ENCODE measurements at regions not wholly inside any gene's neighbourhood (a gene's known extent, or its start where the extent isn't known, plus 50 kb on each side); places are given as distances from the start of the nearest gene placed in this dataset.

GRCh38 chr11:15698855-15699254 is 584.1 kb downstream of the INSC start:
- no peak overlapping the region for H3K4me3 ChIP-seq (ENCODE audit: low read length)
- no peaks in the 10 kb centered on the region for H3K9me3 ChIP-seq (ENCODE audit: control insufficient read depth, low read length)
- H3K9ac ChIP-seq (ENCODE audit: low read length): no peak overlapping the region
- no peaks in the 10 kb centered on the region for H3K27me3 ChIP-seq (ENCODE audit: control insufficient read depth, insufficient read depth, low read length)
- H3K4me1 ChIP-seq (ENCODE audit: control insufficient read depth, insufficient read depth, low read length): peaks cover 37% of the 10 kb centered on the region
- H3K36me3 ChIP-seq (ENCODE audit: control insufficient read depth, insufficient read depth, low read length): no peaks in the 10 kb centered on the region

- peaks cover 28% of the 10 kb centered on the region for H3K4me1 ChIP-seq (ENCODE audit: control insufficient read depth, insufficient read depth, low read length)
- no peaks in the 10 kb centered on the region for H3K27me3 ChIP-seq (ENCODE audit: control insufficient read depth, insufficient read depth, low read length)
- H3K9me3 ChIP-seq (ENCODE audit: control insufficient read depth, low read length): no peaks in the 10 kb centered on the region
- H3K36me3 ChIP-seq (ENCODE audit: control insufficient read depth, insufficient read depth, low read length): no peaks in the 10 kb centered on the region
- H3K4me3 ChIP-seq (ENCODE audit: low read length): no peak overlapping the region
- H3K9ac ChIP-seq (ENCODE audit: low read length): no peak overlapping the region
Observed at GRCh38 chr11:15699978-15700377, 585.3 kb downstream of the INSC start.

GRCh38 chr11:15700456-15700855 is 585.7 kb downstream of the INSC start:
- H3K9me3 ChIP-seq (ENCODE audit: control insufficient read depth, low read length): no peaks in the 10 kb centered on the region
- H3K4me1 ChIP-seq (ENCODE audit: control insufficient read depth, insufficient read depth, low read length): peaks cover 23% of the 10 kb centered on the region
- no peak overlapping the region for H3K4me3 ChIP-seq (ENCODE audit: low read length)
- no peak overlapping the region for H3K9ac ChIP-seq (ENCODE audit: low read length)
- H3K27me3 ChIP-seq (ENCODE audit: control insufficient read depth, insufficient read depth, low read length): no peaks in the 10 kb centered on the region
- H3K36me3 ChIP-seq (ENCODE audit: control insufficient read depth, insufficient read depth, low read length): no peaks in the 10 kb centered on the region

- no peaks in the 10 kb centered on the region for H3K9me3 ChIP-seq (ENCODE audit: control insufficient read depth, low read length)
- H3K27me3 ChIP-seq (ENCODE audit: control insufficient read depth, insufficient read depth, low read length): no peaks in the 10 kb centered on the region
- H3K4me3 ChIP-seq (ENCODE audit: low read length): no peak overlapping the region
- no peak overlapping the region for H3K9ac ChIP-seq (ENCODE audit: low read length)
- no peaks in the 10 kb centered on the region for H3K36me3 ChIP-seq (ENCODE audit: control insufficient read depth, insufficient read depth, low read length)
- H3K4me1 ChIP-seq (ENCODE audit: control insufficient read depth, insufficient read depth, low read length): peaks cover 23% of the 10 kb centered on the region
Observed at GRCh38 chr11:15704064-15704463, 589.3 kb downstream of the INSC start.

- H3K9me3 ChIP-seq (ENCODE audit: control insufficient read depth, low read length): no peaks in the 10 kb centered on the region
- peaks cover 18% of the 10 kb centered on the region for H3K4me1 ChIP-seq (ENCODE audit: control insufficient read depth, insufficient read depth, low read length)
- H3K36me3 ChIP-seq (ENCODE audit: control insufficient read depth, insufficient read depth, low read length): no peaks in the 10 kb centered on the region
- H3K4me3 ChIP-seq (ENCODE audit: low read length): no peak overlapping the region
- no peak overlapping the region for H3K9ac ChIP-seq (ENCODE audit: low read length)
- no peaks in the 10 kb centered on the region for H3K27me3 ChIP-seq (ENCODE audit: control insufficient read depth, insufficient read depth, low read length)
Observed at GRCh38 chr11:15704556-15704955, 589.8 kb downstream of the INSC start.

- Histone ChIP-seq H3K4me3 (ENCODE audit: low read length) (no peak overlapping the region), H3K27me3 (ENCODE audit: control insufficient read depth, insufficient read depth, low read length) (no peaks in the 10 kb centered on the region)
Observed at GRCh38 chr11:15705891-15706290, 591.2 kb downstream of the INSC start.

GRCh38 chr11:15707194-15707593 is 592.5 kb downstream of the INSC start:
- H3K27me3 ChIP-seq (ENCODE audit: control insufficient read depth, insufficient read depth, low read length): no peaks in the 10 kb centered on the region
- no peaks in the 10 kb centered on the region for H3K9me3 ChIP-seq (ENCODE audit: control insufficient read depth, low read length)
- H3K4me1 ChIP-seq (ENCODE audit: control insufficient read depth, insufficient read depth, low read length): peaks cover 14% of the 10 kb centered on the region
- no peak overlapping the region for H3K4me3 ChIP-seq (ENCODE audit: low read length)
- H3K36me3 ChIP-seq (ENCODE audit: control insufficient read depth, insufficient read depth, low read length): no peaks in the 10 kb centered on the region
- no peak overlapping the region for H3K9ac ChIP-seq (ENCODE audit: low read length)

More at GRCh38 chr11:15705891-15706290, 591.2 kb downstream of the INSC start:
- Histone ChIP-seq H3K4me1 (ENCODE audit: control insufficient read depth, insufficient read depth, low read length) (peaks cover 14% of the 10 kb centered on the region), H3K9ac (ENCODE audit: low read length) (no peak overlapping the region), H3K9me3 (ENCODE audit: control insufficient read depth, low read length) (no peaks in the 10 kb centered on the region), H3K36me3 (ENCODE audit: control insufficient read depth, insufficient read depth, low read length) (no peaks in the 10 kb centered on the region)

- H3K9ac ChIP-seq (ENCODE audit: low read length): no peak overlapping the region
- no peak overlapping the region for H3K4me3 ChIP-seq (ENCODE audit: low read length)
- H3K4me1 ChIP-seq (ENCODE audit: control insufficient read depth, insufficient read depth, low read length): peaks cover 14% of the 10 kb centered on the region
- H3K9me3 ChIP-seq (ENCODE audit: control insufficient read depth, low read length): no peaks in the 10 kb centered on the region
- no peaks in the 10 kb centered on the region for H3K27me3 ChIP-seq (ENCODE audit: control insufficient read depth, insufficient read depth, low read length)
- no peaks in the 10 kb centered on the region for H3K36me3 ChIP-seq (ENCODE audit: control insufficient read depth, insufficient read depth, low read length)
Observed at GRCh38 chr11:15707971-15708370, 593.2 kb downstream of the INSC start.

GRCh38 chr11:15710580-15711275 is 596.0 kb downstream of the INSC start:
- Histone ChIP-seq H3K9me3 (ENCODE audit: control insufficient read depth, low read length) (no peaks in the 10 kb centered on the region), H3K4me1 (ENCODE audit: control insufficient read depth, insufficient read depth, low read length) (peaks cover 14% of the 10 kb centered on the region), H3K36me3 (ENCODE audit: control insufficient read depth, insufficient read depth, low read length) (no peaks in the 10 kb centered on the region), H3K27me3 (ENCODE audit: control insufficient read depth, insufficient read depth, low read length) (no peaks in the 10 kb centered on the region), H3K4me3 (ENCODE audit: low read length) (no peak overlapping the region), H3K9ac (ENCODE audit: low read length) (no peak overlapping the region)

- Histone ChIP-seq H3K9me3 (ENCODE audit: control insufficient read depth, low read length) (no peaks in the 10 kb centered on the region), H3K9ac (ENCODE audit: low read length) (no peak overlapping the region), H3K4me1 (ENCODE audit: control insufficient read depth, insufficient read depth, low read length) (peaks cover 14% of the 10 kb centered on the region), H3K4me3 (ENCODE audit: low read length) (no peak overlapping the region), H3K36me3 (ENCODE audit: control insufficient read depth, insufficient read depth, low read length) (no peaks in the 10 kb centered on the region), H3K27me3 (ENCODE audit: control insufficient read depth, insufficient read depth, low read length) (no peaks in the 10 kb centered on the region)
Observed at GRCh38 chr11:15711311-15711710, 596.6 kb downstream of the INSC start.

GRCh38 chr11:15714641-15715399 is 600.1 kb downstream of the INSC start:
- Histone ChIP-seq H3K9me3 (ENCODE audit: control insufficient read depth, low read length) (no peaks in the 10 kb centered on the region), H3K36me3 (ENCODE audit: control insufficient read depth, insufficient read depth, low read length) (no peaks in the 10 kb centered on the region), H3K4me1 (ENCODE audit: control insufficient read depth, insufficient read depth, low read length) (no peaks in the 10 kb centered on the region), H3K9ac (ENCODE audit: low read length) (no peak overlapping the region), H3K4me3 (ENCODE audit: low read length) (no peak overlapping the region), H3K27me3 (ENCODE audit: control insufficient read depth, insufficient read depth, low read length) (no peaks in the 10 kb centered on the region)

- no peaks in the 10 kb centered on the region for H3K9me3 ChIP-seq (ENCODE audit: control insufficient read depth, low read length)
- H3K4me3 ChIP-seq (ENCODE audit: low read length): no peak overlapping the region
- no peak overlapping the region for H3K9ac ChIP-seq (ENCODE audit: low read length)
- no peaks in the 10 kb centered on the region for H3K4me1 ChIP-seq (ENCODE audit: control insufficient read depth, insufficient read depth, low read length)
- H3K27me3 ChIP-seq (ENCODE audit: control insufficient read depth, insufficient read depth, low read length): no peaks in the 10 kb centered on the region
- no peaks in the 10 kb centered on the region for H3K36me3 ChIP-seq (ENCODE audit: control insufficient read depth, insufficient read depth, low read length)
Observed at GRCh38 chr11:15716550-15716949, 601.8 kb downstream of the INSC start.
